Activated CD4-positive, alpha-beta T cell treated with anti-CD3 and anti-CD28 coated beads, Interleukin-2, amount 50 U/mL, for 16 hours (primary cell): ENCODE measurements at regions not wholly inside any gene's neighbourhood (a gene's known extent, or its start where the extent isn't known, plus 50 kb on each side); places are given as distances from the start of the nearest gene placed in this dataset.
A peak's percentile ranks its signal among the peaks of the same experiment; 100 is the strongest.

ENCODE experiments used
- DNase-seq: peaks from one replicate; pipeline ENCODE4 v3.0.0-alpha.2; 2020

- no peak for DNase-seq
Observed at GRCh38 chr10:83908506-83908905, 230.8 kb upstream of the GHITM start.

- DNase-seq: no peak
Observed at GRCh38 chr10:83909001-83909400, 230.3 kb upstream of the GHITM start.

GRCh38 chr10:83915801-83916200, 223.5 kb upstream of the GHITM start:
- no peak for DNase-seq

- DNase-seq: peak; percentile 21
Observed at GRCh38 chr10:83917537-83918506, 221.5 kb upstream of the GHITM start.

- DNase-seq: no peak
Observed at GRCh38 chr10:83919187-83919586, 220.1 kb upstream of the GHITM start.

GRCh38 chr10:83921984-83922860, 217.1 kb upstream of the GHITM start:
- no peak for DNase-seq

- no peak for DNase-seq
Observed at GRCh38 chr10:83925133-83925532, 214.2 kb upstream of the GHITM start.

GRCh38 chr10:83926606-83927005, 212.7 kb upstream of the GHITM start:
- no peak for DNase-seq

GRCh38 chr10:83927166-83927565, 212.1 kb upstream of the GHITM start:
- no peak for DNase-seq

- DNase-seq: no peak
Observed at GRCh38 chr10:83929399-83929798, 209.9 kb upstream of the GHITM start.

GRCh38 chr10:83931669-83932068, 207.6 kb upstream of the GHITM start:
- no peak for DNase-seq

- no peak for DNase-seq
Observed at GRCh38 chr10:83932245-83932644, 207.1 kb upstream of the GHITM start.

- no peak for DNase-seq
Observed at GRCh38 chr10:83934062-83934461, 205.2 kb upstream of the GHITM start.

GRCh38 chr10:83934641-83935338, 204.5 kb upstream of the GHITM start:
- no peak for DNase-seq

- no peak for DNase-seq
Observed at GRCh38 chr10:83935339-83935736, 204.0 kb upstream of the GHITM start.

- DNase-seq: no peak
Observed at GRCh38 chr10:83935911-83936310, 203.4 kb upstream of the GHITM start.

GRCh38 chr10:83937161-83937560, 202.1 kb upstream of the GHITM start:
- no peak for DNase-seq

GRCh38 chr10:83937826-83938225, 201.5 kb upstream of the GHITM start:
- no peak for DNase-seq

- no peak for DNase-seq
Observed at GRCh38 chr10:83941189-83941588, 198.1 kb upstream of the GHITM start.

- no peak for DNase-seq
Observed at GRCh38 chr10:83942410-83942809, 196.9 kb upstream of the GHITM start.

- no peak for DNase-seq
Observed at GRCh38 chr10:83943049-83943448, 196.3 kb upstream of the GHITM start.

- no peak for DNase-seq
Observed at GRCh38 chr10:83943920-83944319, 195.4 kb upstream of the GHITM start.
